ENCODE measurements at regions not wholly inside any gene's neighbourhood (a gene's known extent, or its start where the extent isn't known, plus 50 kb on each side); places are given as distances from the start of the nearest gene placed in this dataset.

- in situ Hi-C loops (cut with MboI; ENCODE audit: low sequenced_read_pairs) = no loop called here
- Histone ChIP-seq H2BK120ac (ENCODE audit: low read depth, low read length) (peak overlapping the region; percentile 94), H3K27me3 (ENCODE audit: control insufficient read depth, insufficient read depth, low read length) (no peaks in the 10 kb centered on the region), H4K91ac (ENCODE audit: insufficient read depth, low read depth, low read length) (peak overlapping the region; percentile 99), H3K4ac (ENCODE audit: low read depth, low read length) (peak overlapping the region; percentile 96), H3K18ac (ENCODE audit: low read depth, low read length) (peak overlapping the region; percentile 68), H3K4me2 (ENCODE audit: low read depth, low read length) (peak overlapping the region; percentile 63), H3K9me1 (ENCODE audit: insufficient read depth, low read length) (peaks cover 7% of the 10 kb centered on the region), H2AK9ac (replicated peaks; ENCODE audit: low read depth, low read length, poor library complexity) (peak overlapping the region; percentile 94), H3K14ac (replicated peaks; ENCODE audit: low read depth, low read length) (peak overlapping the region; percentile 69), H2AFZ (replicated peaks; ENCODE audit: low read length, poor library complexity) (peak overlapping the region; percentile 86), H3K9ac (ENCODE audit: low read depth, low read length) (peak overlapping the region; percentile 55), H3K4me1 (ENCODE audit: control insufficient read depth, insufficient read depth, low read length) (peaks cover 36% of the 10 kb centered on the region), H3K56ac (ENCODE audit: extremely low read depth, insufficient read depth, low read length) (peak overlapping the region; percentile 45), H3K4me3 (ENCODE audit: insufficient read depth, low read depth, low read length) (no peak overlapping the region), H2BK15ac (ENCODE audit: low read depth, low read length) (peak overlapping the region; percentile 57; the same call in 1 of the 3 replicates), H3K27ac (ENCODE audit: insufficient read depth, low read length) (peak overlapping the region; percentile 88), H3K79me1 (ENCODE audit: low read depth in 1 of 2, low read length in 2 of 2) (peaks cover 3 to 32% of the 10 kb centered on the region in 2 experiments; a peak in 2 of 4 replicates), H4K8ac (ENCODE audit: low read depth in 2 of 2, low read length in 2 of 2) (peak overlapping the region; percentile 57 to 96; a peak in 3 of 4 replicates), H3K36me3 (ENCODE audit: control insufficient read depth, insufficient read depth, low read length) (0 out of 2 replicates have a peak, but pooled peaks cover 4% of the 10 kb centered on the region), H2BK20ac (ENCODE audit: low read depth, low read length) (peak overlapping the region; percentile 89), H2BK5ac (ENCODE audit: low read depth, low read length, poor library complexity, severe bottlenecking) (peak overlapping the region; percentile 94), H4K5ac (ENCODE audit: low read depth, low read length) (peak overlapping the region; percentile 76), H2AK5ac (ENCODE audit: low read depth, low read length) (peak overlapping the region; percentile 99), H3K9me3 (ENCODE audit: control insufficient read depth, insufficient read depth, low read length) (no peaks in the 10 kb centered on the region), H4K20me1 (ENCODE audit: insufficient read depth, low read length) (peaks cover 10% of the 10 kb centered on the region), H3K23ac (ENCODE audit: low read depth, low read length) (peak overlapping the region; percentile 51)
- ChIA-PET CTCF (interaction anchor here (0.7 to 1.2 kb wide), 5 partner anchors 23 to 101 kb away, joined by 3 to 4 read pairs (median 3); no protein-coding TSS in a partner anchor), POLR2A (ENCODE audit: unreplicated experiment) (interaction anchor here (0.6 to 1.0 kb wide), 2 partner anchors 32 to 37 kb away, joined by 3 to 8 read pairs; no protein-coding TSS in a partner anchor)
- no TSS peak for BruUV-seq (replicated peaks)
- intact Hi-C loops (cut with micrococcal nuclease) = loop anchor here (1.0 kb wide), 2 partner anchors 40 to 97 kb away; no protein-coding TSS in a partner anchor
- DNase-seq = peak; percentile 92
- peak; percentile 79 for ATAC-seq (ENCODE audit: low read depth)
- WGBS, 2 experiments (ENCODE audit: extremely low coverage in 2 of 2, insufficient read length in 1 of 2) = 4% methylated on average over 8 of the region's 18 CpGs; no CpG with 5 or more reads in 1 of the 2 experiments
- dilution Hi-C loops (cut with HindIII; ENCODE audit: low sequenced_read_pairs, unreplicated experiment) = no loop called here
- TF ChIP-seq MXI1 (IDR thresholded peaks at IDR 0.05; ENCODE audit: borderline replicate concordance, low read depth, low read length) (0 out of 2 replicates have a peak, but pooled peaks have one; percentile 94), NFE2L2 (IDR thresholded peaks at IDR 0.05; ENCODE audit: low read depth, low read length) (no peak), BHLHE40 (IDR thresholded peaks at IDR 0.05; ENCODE audit: low read depth, low read length) (peak; percentile 49), MAZ (IDR thresholded peaks at IDR 0.05; ENCODE audit: borderline replicate concordance, low read depth, low read length) (0 out of 2 replicates have a peak, but pooled peaks have one; percentile 66), RFX5 (IDR thresholded peaks at IDR 0.05; ENCODE audit: low read depth, low read length) (no peak), CEBPB (IDR thresholded peaks at IDR 0.05; ENCODE audit: low read depth, low read length) (peak; percentile 98), RCOR1 (IDR thresholded peaks at IDR 0.05; ENCODE audit: insufficient replicate concordance, low read length) (no peak), MAFK (IDR thresholded peaks at IDR 0.05; ENCODE audit: low read depth, low read length) (no peak), CHD1 (IDR thresholded peaks at IDR 0.05; ENCODE audit: low read depth, low read length) (no peak), POLR2A (IDR thresholded peaks at IDR 0.05; ENCODE audit: low read depth, low read length) (no peak), USF2 (IDR thresholded peaks at IDR 0.05; ENCODE audit: low read depth, low read length) (peak; percentile 67), CTCF (conservative IDR thresholded peaks at IDR 0.05; ENCODE audit: low read depth, low read length) (no peak), SMC3 (IDR thresholded peaks at IDR 0.05; ENCODE audit: low read depth, low read length) (no peak), FOS (IDR thresholded peaks at IDR 0.05; ENCODE audit: low read depth, low read length) (peak; percentile 63)
Measured at GRCh38 chr16:85514598-85515318, 98.4 kb upstream of the GSE1 start.

All from IMR-90 (cell line).